SK-N-MC (cell line): ENCODE measurements at regions not wholly inside any gene's neighbourhood (a gene's known extent, or its start where the extent isn't known, plus 50 kb on each side); places are given as distances from the start of the nearest gene placed in this dataset.

ENCODE experiments used
- EZH2 ChIP-seq: fragments of 200-600 bp; sonication (generic); IDR thresholded peaks from one replicate; pipeline ENCODE4 v1.6.1; 2017; ENCODE audit warnings: antibody characterized with exemption
- FOXP2 ChIP-seq: optimal IDR thresholded peaks from 2 replicates; pipeline ENCODE3; 2011; ENCODE audit warnings: mild to moderate bottlenecking, moderate library complexity; ENCODE audit not compliant: insufficient read depth; ENCODE audit errors: extremely low read length, control extremely low read depth
- POLR2AphosphoS5 ChIP-seq: IDR thresholded peaks from 2 replicates; pipeline ENCODE4 v1.6.1; 2012; ENCODE audit warnings: mild to moderate bottlenecking, low read depth, low read length, borderline replicate concordance

- TF ChIP-seq EZH2 (no peak), POLR2AphosphoS5 (no peak), FOXP2 (no peak)
Measured at GRCh38 chr2:186135686-186136085, 350.4 kb upstream of the ZC3H15 start.
